Adrenal gland (tissue), 5 donors: ENCODE measurements at regions not wholly inside any gene's neighbourhood (a gene's known extent, or its start where the extent isn't known, plus 50 kb on each side); places are given as distances from the start of the nearest gene placed in this dataset.

Experiments used
- CTCF ChIP-seq, 6 experiments: fragments of 450-650 bp in 4 of 6; fragments of 200-600 bp in 2 of 6; sonication (generic) in 1 of 6; IDR thresholded peaks; 1 replicate in 5 of 6; 2 replicates in 1 of 6; pipeline versions ENCODE4 v1.5.1 to v1.8.0; 2016 to 2021; ENCODE audit warnings: antibody characterized with exemption in 6 of 6, mild to moderate bottlenecking in 2 of 6, moderate library complexity in 1 of 6
- POLR2A ChIP-seq, 2 donors: fragments of 450-650 bp; IDR thresholded peaks; one replicate each; pipeline ENCODE4 v1.6.1; 2017; ENCODE audit warnings: antibody characterized with exemption in 2 of 2, mild to moderate bottlenecking in 2 of 2, moderate library complexity in 1 of 2
- donor health status: DM: no; HTN: no; CAD: no.

GRCh38 chr5:85967681-85968080 lies 650.1 kb upstream of the COX7C start:
- no peak for TF ChIP-seq CTCF (IDR thresholded peaks at IDR 0.05)
- TF ChIP-seq POLR2A (IDR thresholded peaks at IDR 0.05): no peak
